Glomerular endothelial cell (primary cell): ENCODE measurements at regions not wholly inside any gene's neighbourhood (a gene's known extent, or its start where the extent isn't known, plus 50 kb on each side); places are given as distances from the start of the nearest gene placed in this dataset.

Source experiments
- DNase-seq: peaks from one replicate; pipeline ENCODE4 v3.0.0-alpha.2; 2011; ENCODE audit warnings: low read depth, low spot score; ENCODE audit errors: extremely low read depth

DNA sequence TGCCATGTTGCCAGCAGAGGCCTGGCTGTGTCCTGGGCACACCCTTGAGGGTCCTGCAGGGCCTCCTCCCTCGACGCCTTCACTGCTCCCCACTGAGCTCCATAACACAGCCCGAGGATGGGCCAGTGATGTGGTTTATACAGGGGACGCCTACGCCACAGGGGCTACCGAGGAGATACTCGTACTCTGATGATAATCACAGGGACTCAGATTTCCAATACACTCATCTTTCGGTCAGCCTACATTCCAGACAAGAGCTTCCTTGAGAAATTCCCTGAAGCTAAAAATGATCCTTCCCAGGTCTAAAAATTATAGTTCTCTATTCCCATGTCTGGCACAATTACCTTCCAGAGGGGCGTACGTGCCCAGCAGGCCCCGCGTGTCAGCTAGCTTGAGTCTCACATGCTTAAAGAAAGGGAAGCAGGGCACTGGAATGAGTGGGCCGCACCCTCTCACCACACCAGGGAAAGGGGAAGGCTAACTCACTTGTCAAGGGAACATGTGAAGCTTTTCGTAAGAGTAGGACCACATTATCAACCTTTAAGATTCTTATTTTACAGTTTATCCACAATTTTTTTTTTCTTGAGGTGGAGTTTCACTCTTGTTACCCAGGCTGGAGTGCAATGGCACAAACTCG, 159.5 kb upstream of the NDUFV2 start:
- no peak for DNase-seq

DNA sequence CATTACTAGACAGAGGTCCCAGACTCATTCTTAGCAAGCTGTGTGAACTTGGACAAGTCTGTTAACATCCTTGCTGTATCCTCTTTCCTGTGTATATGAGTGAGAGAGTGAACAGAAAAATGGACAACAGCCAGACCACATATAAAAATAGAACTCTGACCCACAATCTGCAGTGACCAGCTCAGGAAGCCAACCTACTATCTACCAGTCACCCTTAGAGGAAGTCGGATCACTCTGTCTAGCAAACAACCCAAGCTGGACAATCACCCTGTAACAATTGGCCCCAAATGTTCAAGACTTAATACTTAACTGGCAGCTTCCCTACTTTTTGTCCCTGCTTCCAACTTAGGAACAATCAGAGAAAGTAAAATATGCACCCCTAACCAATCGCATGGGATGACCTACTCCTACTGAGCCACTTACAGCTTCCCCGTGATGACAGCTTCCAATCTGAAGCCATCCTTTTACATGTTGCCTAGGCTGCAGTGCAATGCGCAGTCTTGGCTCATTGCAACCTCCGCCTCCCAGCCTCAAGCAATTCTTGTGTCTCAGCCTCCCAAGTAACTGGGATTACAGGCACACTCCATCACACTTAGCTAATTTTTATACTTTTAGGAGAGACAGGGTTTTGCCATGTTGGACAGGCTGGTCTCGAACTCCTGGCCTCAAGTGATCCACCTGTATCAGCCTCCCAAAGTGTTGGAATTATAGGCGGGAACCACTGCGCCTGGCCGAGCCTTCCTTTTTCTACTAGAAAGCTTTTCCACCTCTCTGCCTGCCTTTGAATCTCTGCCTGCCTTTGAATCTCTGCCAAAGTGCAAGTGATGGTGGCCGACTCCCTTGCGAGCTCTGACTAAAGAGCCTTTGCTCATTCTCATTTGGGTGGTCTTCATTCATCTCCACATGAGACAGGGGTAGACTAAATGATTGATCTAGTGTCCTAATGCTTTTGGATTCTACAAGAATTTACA, 158.3 kb upstream of the NDUFV2 start:
- no peak for DNase-seq

DNA sequence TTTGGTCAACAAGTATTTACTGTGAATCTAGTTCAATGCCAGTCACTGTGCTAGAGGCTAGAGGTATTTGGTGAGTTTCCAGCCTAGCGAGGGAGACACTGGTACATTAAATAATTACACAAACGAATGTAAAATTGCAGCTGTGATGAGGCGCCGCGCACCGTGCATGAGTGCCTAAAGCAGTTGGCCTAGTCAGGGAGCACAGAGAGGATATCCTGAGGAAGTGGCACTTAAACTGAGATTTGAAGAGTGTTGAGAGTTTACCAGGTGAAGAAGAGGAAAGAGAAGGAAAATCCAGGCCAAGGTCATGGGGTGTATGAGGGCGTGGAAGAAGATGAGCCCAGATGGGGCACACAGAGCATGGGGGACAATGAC, 157.6 kb upstream of the NDUFV2 start:
- DNase-seq: no peak

DNA sequence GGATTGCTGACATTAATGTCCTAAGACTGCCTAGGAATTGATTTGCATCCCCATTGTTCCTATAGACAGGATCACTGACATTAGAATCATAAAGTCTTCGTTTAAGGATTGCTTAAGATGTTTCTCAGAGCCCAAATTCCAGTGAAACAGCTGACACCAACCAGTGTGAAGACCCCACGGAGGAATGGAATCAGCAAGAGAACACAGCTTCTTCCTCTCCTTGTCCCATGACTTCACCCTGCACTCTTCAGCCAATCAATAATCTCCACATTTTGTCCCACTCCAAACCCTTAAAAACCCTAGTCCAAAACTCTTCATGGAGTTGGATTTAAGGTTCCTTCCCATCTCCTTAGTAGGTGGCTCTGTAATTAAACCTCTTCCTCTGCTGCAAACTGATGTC, 157.0 kb upstream of the NDUFV2 start:
- no peak for DNase-seq

DNA sequence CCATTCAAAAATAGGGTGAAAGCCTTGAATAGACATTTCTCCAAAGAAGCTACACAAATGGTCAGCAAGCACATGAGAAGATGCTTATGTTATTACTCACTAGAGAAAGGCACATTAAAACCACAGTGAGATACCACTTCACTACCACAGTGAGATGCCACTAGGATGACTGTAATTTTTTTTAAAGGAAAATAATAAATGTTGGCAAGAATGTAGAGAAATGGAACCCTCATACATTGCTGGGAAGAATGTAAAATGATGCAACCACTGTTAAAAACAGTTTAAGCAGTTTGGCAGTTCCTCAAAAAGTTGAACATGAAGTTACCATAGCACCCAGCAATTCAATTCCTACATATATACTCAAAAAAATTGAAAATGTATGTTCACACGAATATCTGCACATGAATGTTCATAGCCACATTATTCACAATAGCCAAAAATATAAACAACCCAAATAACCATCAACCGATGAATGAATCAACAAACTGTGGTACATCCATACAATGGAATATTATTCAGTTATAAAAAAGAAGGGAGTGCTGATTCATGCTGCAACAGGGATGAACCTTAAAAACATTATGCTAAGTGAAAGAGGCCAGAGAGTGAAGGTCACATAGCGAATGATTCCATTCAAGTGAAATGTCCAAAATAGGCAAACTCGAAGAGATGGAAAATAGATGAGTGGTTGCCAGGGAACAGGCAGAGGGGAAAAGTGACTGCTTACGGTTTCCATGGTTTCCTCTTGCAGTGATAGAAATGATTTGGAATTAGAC, 156.2 kb upstream of the NDUFV2 start:
- no peak for DNase-seq

DNA sequence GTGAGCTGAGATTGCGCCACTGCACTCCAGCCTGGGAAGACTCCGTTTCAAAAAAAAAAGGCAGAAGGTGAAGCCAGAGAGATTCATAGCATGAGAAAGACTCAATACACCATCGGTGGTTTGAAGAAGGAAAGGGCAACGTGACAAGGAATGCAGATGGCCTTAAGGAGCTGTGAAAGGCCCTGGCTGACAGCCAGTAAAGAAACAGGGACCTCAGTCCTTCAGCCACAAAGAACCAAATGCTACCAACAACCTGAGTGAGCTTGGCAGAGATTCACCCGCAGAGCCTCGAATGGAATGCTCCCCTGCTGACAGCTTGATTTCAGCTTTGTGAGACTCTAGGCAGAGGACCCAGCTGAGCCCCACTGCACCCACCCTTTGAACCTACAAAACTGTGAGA, 154.9 kb upstream of the NDUFV2 start:
- no peak for DNase-seq

DNA sequence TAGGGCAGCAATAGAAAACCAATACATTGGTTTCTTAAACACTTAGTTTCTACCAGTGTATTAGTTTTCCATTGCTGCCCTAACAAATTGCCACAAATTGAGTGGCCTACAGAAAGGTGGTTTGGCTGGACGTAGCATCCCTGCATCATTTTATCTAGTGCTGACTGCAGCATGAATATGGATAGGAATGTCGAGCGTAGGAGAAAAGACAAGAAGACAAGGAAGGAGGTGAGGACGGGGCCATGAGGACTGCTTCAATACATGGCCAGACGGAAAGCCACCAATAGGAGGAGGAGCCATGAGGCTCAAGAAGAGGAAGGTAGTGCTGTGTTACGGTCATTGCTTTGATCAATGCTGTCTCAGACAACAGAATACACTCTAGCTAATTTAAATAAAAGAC, 154.5 kb upstream of the NDUFV2 start:
- DNase-seq: no peak

DNA sequence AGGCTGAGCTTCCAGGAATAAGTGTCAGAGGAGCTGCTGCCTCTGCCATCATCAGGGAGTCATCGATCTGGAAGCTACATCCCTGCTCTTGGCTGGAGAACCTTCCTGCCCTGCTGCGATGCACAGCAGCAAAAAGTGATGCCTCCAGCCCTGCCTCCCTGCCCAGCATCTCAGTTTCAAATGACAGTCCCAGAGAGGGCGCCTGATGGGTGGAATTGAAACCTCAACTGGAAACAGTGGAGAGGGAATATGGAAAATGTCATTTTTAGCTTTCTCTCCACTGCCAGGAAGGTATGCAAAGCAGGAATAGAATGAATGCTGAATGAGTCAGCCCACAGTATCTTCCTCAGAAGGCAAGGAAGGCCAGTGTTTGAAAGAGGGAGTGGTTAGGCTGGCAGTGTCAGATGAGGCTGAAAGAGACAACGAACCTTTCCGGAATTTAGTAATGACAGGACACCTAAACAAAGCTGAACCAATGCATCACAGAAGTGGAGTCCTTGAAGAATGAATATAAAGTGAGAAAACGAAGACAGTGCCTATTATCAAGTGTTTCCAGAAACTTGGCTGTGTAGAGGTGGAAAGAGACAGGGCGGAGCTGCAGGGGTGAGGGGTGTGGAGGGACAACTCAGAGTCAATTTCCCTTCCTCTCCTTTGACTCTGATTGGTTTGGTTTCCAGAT, 153.9 kb upstream of the NDUFV2 start:
- no peak for DNase-seq

DNA sequence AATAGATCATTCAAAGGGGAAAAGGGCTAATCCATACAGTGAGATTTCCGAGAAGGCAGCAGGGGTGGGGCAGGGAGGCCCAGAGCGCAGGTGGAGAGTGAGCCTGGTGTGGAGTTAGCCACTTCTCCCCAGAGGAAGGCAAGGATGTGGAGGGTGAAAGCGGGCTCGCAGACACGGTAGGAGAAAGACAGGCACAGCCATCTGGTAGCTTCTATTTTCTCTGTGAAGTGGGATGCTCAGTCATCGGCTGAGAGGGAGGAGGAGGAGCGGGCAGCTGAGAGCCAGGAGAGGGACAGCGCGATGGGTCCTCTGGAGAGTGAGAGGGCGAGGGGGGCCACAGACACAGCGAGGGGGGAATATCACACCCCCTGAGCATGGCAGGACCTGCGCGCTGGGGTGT, 153.3 kb upstream of the NDUFV2 start:
- DNase-seq: no peak

DNA sequence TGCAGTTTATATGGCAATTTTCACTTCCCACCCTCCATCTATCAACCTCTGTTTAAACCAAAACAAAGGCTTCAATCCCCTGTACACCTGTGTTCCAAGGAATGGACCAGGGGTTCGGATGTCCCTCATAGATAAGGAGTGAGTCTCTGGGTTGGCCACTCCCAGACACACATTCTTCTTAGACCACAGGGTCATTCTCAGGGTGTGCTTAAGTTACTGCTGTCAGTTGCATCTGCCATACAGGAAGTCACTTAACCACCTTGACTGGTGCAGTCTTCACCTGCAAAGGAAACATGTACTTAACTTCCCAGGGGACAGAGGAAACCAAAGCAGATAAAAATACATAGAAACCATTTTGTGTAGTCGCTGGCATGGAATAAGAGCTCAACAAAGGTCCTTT, 151.0 kb upstream of the NDUFV2 start:
- no peak for DNase-seq

DNA sequence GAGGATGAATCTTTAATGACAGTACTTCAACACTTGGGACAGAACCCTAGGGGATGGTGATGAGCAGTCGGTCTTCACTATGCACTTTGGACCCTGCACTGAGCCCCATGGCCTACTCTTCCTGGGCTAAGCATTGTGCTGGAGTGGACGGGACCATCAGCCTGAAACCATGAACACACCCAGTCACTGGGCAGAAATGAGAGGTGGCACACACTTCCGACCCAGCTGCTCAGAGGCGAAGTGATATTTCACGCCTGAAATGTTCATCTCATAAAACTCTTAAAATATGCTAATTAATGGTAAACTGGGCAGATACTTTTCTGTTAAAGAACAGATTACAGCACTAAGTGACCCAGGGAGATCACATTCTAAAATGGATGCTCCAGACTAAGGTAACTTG, 150.3 kb upstream of the NDUFV2 start:
- DNase-seq: no peak

DNA sequence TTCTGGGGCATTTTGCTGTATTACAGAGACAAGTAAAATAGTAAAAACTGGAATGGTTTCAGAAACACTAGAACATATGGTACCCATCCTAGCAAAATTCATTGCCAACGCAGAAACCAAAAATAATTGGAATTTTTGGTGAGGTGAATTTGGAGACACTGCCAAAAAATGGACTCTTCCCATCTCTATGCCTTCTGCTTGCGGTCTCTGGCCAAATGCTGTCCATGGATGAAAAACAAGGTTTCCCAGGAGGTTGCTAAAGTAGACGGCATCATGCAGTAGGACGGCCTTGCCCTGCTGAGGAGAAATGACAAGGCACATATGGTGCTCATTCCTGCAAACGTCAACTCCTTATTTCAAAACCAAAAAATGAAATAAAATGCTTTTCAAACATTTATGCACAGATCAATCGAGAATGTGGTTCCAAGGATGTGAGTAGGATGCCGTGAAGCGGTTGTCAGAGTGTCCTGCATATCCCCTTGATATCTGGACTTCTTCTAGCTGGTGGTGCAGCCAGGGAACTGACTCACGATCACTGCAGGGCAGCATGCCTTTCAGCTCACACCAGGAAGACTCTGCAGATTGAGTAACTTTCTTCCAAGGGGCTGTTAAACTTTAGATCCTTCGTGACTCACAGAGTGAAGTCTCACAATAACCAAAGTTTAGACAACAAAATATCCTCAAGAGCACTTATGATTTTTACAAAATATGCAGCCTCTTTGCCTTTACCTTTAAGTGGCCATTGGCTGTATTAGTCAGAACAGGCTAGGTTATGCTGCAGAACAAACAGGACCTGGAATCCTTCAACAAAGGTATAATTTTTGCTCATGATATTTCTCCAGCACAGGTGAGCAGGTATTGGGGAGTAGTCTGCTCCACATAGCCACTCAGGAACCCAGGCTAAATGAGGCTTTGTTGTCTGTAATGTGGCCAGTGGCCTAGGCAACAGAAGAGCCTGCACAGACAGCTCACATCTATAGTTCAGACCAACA, 149.4 kb upstream of the NDUFV2 start:
- DNase-seq: no peak

DNA sequence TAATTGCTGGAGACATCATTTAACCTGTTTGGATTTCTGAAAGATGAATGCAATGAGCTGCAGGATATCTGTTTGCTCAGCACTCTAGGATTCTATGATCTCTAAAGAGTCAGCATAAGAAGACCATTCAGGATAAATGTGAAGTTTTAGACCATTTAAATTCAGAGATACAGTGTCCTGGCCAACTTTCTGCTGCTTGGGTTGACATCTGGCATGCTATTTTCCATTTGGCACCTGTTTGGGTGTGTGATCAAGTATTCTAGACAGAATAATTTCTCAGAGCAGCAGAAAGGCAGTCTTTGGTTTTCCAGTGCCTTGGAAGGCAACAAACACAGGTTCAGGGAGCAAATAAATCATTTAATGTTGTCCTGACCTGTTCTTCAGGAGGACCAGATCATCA, 144.8 kb upstream of the NDUFV2 start:
- DNase-seq: no peak

DNA sequence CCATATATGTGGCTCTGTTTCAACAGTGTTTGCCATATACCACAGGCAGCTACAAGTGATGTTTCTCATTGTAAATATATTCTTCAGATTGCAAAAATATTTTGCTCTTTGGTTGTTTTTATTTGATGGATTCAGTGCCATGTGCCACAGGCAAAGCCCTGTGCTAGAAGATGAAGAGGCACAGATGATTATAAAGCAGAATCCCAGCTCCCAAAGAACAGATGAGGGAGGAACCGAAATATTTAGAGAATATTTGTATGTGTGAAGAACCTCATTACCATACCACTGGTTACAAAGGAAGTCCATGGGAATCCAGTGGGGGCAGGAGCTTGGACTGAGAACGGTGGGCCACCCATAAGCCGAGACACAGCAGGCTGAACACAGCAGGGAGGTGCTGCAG, 143.8 kb upstream of the NDUFV2 start:
- no peak for DNase-seq

DNA sequence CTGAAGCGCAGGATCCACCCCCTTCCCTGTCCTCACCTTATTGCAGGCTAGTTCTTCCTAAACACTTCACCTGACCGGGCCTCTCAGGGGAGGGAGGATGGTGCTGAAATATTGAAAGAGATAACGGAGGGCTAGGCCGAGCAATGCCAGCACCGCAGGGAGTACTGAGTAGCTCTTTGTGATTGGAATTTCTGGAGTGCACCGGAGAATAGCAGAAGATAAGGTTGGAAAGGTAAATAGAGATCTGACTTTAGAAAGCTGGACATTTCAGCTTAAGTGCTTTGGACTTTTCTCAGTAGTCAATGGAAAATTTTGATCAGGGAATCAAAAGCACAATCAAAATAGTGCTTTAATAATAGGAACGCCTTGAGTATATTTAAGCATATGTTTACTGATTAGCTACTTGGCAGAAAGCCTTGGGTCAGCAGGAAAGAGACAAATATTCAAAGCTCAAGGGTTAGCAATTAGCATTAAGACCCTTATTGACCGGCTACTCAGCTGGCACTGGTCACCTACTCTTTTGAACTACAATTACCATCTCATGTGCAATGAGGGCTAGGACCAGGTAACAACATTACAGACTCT, 142.9 kb upstream of the NDUFV2 start:
- no peak for DNase-seq

DNA sequence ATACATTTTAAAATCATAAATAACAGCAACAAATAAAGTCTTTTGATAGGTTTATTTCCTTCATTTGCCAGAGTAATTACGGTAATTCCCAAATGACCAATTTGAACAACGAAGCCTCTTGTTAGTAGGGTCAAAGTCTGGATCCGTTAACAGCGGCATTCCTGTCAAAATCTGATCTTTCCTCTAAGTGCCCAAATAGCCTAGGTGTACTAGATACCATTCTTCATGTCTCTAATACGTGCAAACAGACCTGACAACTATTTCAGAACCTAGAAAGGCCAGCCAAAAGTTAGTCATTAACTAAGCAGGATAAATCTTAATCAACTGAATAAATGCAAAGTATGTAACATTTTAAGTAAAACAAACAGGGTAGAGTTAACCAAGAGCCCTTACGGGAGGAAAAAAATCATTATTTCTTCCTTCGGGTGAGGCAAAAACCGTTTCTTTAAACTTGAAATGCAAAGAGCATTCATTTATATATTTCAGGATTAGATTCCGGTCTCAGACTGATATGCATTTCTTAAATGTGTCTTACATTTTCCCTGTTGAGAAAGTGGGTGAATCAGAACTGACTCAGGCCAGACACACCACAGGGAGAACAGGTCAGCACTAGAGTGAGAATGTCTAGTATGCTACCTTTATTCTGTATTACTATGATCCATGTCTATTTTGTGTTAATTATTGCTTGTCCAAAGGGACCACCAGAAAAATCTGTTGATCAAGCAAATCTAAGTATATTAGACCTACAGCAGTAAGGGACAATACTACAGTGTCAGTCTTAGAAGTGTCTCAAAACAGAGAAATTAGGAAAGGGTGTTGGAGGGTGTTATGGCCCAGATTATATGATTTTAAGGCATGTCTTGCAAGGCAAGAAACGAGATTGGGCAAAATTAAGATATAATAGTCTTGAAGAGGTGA, 141.5 kb upstream of the NDUFV2 start:
- no peak for DNase-seq

DNA sequence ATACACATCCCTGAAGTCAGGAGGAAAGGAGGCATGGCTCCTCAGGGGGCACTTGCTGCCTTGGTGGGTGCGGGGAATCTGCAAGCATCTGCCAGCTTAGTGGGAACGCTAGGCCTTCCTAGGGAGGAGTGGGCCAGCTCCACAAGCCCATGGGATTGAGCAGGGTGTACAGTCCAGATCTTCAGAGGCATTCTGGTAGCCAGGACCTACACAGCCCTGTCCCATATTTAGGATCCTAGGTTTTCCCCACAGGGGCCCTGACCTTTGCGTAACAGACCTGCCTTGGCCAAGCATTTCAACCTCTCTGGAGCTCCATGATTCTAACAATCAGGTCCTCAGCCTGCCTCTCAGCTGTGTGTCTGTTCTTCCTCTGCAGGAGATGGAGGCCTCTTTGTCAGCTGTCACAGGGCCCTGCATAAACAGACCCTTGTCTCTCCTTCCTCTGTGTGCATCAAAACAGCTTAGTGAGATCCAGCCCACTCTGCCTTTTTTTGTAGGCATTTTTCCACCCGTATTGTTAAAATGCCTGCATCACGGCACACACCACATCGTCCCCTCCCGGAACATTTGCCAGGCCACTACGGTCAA, 140.2 kb upstream of the NDUFV2 start:
- DNase-seq: no peak
